HG03520 (cell line): ENCODE measurements at regions not wholly inside any gene's neighbourhood (a gene's known extent, or its start where the extent isn't known, plus 50 kb on each side); places are given as distances from the start of the nearest gene placed in this dataset.
"Not testable (repeated sequence)": the region's sequence is repeated elsewhere in the genome, so short reads cannot be mapped to it uniquely, and the experiment has no call there.

Experiments
- ATAC-seq: cut with Tn5 transposase; IDR thresholded peaks from one replicate; pipeline ENCODE4 v1.9.1; 2021; ENCODE audit warnings: mild to moderate bottlenecking, moderate library complexity; ENCODE audit not compliant: unreplicated experiment

DNA sequence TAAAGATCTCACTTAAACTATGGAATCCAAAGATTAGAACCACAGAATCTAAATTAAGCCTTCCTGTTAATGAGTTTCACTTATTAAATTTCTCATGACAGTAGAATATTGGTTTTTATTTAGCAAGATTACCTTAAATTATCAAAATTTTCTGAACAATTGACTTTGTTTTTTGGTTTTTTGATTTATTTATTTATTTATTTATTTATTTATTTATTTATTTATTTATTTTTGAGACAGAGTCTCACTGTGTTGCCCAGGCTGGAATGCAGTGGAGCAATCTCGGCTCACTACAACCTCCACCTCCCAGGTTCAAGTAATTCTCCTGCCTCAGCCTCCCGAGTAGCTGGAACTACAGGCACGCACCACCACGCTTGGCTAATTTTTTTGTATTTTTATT, 538.6 kb downstream of the AMY1C start:
- not testable (repeated sequence) for ATAC-seq

DNA sequence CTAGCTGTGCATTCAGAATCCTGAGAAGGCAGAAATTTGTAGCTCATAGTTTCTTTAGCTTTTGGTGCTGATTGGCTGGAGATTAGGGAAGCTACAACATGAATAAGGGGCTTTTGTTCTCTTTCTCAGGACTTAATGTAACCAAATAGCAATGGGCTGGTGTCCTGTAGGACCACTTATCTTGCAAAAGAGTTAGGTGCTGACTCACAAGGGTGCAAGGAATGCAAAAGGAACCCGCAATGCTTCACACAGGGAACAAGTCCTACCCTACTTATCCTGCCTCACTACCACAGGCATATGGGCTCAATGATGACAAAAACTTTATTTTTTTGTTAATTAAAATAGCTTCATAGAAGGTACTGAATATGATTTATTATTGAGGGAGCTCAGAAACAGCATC, 541.5 kb downstream of the AMY1C start:
- no peak for ATAC-seq

DNA sequence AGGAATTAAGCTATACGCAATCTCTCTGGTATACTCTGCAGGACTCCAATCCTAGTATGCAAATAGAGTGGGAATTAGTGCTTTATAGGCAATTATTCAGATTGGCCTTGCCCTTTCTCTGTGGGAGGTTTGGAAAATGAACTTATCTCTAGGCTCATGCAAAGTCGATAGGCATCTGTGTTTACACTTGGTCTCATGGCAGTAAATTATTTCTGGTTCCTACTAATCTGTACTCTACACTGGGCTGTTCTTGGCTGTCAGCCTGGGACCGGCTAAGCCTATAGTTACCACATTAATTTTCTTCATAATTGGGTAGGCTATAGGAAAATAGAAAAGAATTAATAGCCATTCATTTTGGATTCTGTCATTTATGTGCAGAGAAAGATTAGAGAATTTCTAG, 544.6 kb downstream of the AMY1C start:
- no peak for ATAC-seq

DNA sequence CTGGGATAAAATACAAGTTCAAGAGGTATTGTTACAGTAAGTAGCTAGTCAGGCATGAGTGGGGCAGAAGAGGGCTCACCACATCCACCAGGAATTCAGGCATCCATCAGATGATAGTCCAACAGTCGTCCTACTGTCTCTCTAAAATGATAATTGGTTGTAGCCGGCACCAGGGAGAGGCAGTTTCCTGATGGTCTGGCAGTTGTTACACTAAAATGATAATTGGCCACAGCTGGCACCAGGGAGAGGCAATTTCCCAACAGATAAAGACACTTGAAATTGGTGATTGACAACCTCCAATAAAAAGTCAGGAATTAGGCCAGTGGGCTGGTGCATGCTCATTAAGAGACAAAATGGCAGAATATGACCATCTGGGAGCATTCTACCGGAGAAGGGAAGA, 545.8 kb downstream of the AMY1C start:
- no peak for ATAC-seq

DNA sequence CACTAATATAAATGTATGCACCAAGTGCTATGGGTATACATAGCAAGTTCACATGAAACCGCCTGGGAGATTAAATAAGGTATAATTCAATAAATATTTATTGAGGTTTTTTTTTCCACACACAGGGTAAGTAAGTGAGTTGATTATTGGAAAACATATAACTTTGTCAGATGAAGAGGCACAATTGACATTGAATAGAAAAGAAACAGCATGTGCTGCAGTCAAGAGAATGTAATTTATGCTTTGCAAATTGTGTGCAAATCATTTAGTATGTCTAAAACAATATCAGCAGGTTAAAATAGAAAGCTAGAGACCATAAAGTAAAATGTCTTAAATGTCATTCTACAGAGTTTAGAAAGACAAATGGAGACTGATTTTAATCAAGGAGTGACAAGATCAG, 560.0 kb downstream of the AMY1C start:
- ATAC-seq = no peak

DNA sequence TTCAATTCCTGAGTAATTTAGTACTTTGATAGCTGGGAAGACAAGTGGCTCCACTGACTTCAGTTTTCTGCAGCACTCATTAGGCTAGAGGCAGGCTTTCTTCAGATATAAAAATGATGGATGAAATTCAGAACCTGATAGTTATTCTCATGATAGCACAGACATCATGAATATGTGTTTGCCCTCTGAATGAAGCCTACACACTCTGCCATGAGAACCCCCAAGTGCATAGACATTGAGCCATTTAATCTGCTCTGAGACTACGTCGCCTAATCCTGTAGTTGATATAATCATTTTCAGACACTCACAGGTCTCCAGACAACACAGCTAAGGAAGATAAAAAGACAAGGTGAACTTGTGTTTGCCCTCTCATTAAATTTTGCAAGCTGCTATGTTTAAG, 566.1 kb downstream of the AMY1C start:
- no peak for ATAC-seq

DNA sequence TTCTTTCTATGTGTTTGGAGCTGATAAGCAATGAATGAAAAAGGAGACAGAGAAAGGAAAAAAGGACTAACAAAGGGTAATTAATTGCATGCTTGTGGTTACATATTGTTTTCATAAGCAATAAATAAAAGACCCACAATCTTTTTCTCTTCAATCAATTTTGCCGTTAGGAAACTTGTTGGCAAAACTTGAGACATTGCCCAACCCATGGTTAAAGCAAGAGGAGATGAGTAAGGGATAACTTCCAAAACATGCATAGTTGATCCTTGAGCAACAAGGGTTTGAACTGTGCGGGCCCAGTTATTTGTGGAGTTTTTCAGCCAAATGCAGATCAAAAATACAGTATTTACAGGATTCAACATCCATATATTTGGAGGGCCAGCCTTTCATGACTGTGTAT, 572.4 kb downstream of the AMY1C start:
- no peak for ATAC-seq

DNA sequence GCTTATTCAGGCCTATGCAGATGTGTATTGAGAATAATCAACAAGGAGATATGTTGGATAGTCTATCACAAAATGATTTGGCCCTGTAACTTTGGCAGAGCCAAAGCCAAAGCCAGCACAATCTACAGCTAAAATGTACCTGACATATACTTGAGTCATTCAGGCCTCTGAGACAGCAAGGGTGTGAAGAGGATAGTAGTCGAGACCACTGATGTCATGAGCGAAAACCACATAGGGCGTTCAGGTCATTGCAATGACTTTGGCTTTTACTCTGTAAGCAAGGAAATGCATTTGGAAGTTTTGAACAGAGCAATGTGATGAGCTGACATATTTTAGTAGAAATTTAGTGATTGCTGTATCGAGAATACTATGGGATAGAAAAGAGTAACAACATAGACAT, 579.6 kb downstream of the AMY1C start:
- ATAC-seq = no peak

DNA sequence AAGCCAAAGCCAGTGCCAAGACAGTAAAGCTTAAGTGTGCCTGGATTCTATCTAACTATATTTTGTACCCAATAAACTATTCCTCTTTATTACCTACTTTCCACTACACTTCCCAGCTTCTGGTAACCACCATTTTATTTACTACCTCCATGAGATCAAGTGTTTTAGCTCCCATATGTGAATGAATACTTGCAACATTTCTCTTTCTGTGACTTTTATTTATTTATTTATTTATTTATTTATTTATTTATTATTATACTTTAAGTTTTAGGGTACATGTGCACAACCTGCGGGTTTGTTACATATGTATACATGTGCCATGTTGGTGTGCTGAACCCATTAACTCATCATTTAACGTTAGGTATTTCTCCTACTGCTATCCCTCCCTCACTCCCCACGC, 582.1 kb downstream of the AMY1C start:
- ATAC-seq = no peak

DNA sequence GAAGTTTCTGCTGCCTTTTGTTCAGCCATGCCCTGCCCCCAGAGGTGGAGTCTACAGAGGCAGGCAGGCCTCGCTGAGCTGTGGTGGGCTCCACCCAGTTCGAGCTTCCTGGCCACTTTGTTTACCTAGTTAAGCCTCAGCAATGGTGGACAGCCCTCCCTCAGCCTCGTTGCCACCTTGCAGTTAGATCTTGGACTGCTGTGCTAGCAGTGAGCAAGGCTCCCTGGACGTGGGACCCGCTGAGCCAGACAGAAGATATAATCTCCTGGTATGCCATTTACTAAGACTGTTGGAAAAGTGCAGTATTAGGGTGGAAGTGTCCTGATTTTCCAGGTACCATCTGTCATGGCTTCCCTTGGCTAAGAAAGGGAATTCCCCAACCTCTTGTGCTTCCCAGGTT, 588.2 kb downstream of the AMY1C start:
- not testable (repeated sequence) for ATAC-seq

DNA sequence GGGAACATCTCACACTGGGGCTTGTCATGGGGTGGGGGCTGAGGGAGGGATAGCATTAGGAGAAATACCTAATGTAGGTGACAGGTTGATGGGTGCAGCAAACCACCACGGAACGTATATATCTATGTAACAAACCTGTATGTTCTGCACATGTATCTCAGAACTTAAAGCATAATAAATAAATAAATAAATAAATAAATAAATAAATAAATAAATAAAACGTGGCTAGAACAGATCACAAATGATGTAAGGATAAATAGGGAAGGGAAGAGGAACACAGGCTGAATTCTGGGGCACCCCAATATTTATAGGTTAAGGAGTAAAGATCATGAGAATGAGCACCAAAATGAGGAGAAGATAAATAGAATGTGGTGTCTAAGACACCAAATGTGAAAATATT, 592.2 kb downstream of the AMY1C start:
- no peak for ATAC-seq

DNA sequence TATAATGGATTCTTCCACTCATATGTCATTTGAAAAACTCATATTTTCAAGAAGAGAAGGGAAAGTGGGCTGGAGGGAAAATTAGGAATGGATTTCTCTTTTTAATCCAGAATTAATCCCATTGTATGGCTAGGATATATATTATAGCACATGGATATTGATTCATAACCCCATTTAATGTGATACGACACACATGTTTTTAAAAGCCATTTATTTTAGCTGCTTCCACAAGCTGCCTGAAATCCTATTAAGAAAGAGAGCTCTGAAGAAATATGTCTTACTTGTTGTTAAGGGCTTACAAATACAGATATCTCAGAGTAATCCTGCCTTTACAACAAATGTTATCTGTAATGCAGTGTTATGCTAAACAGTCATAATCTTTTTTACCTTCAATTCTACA, 598.6 kb downstream of the AMY1C start:
- ATAC-seq = no peak

DNA sequence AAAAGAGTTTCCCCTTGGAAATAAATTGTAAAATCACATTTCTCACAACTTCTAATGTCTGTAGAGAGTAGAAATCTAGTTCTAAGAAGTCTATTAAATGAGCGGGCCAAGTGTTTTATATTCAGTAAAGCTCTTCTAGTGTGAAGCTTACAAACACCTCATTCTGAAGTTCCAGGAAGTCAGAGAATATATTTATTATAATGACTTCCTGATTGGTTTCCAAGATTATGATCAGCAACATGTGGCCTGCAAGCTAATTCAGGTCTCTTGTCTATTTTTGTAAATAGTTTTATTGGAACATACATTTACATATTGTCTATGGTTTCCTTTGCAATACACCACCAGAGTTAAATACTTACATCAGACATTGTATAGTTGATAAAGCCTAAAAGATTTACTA, 603.9 kb downstream of the AMY1C start:
- no peak for ATAC-seq

DNA sequence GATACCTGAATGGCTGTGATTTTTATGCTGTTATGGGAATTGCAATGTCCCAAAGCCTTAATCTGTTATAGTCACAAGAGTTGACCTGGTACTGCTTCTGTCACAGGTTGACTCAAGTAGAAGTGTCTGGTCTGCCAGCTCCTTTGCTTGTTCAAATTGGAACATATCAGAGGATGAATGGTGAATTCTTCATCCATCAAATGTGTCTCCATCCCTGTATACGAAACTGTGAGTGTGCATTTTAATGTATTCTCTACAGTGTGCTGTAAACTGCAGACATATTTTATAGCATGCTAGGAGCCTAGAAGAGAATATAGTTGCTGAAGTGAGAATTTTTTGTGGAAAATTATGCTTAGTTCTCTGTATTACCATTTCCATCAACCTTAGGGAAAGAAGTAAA, 608.4 kb downstream of the AMY1C start:
- ATAC-seq = no peak

DNA sequence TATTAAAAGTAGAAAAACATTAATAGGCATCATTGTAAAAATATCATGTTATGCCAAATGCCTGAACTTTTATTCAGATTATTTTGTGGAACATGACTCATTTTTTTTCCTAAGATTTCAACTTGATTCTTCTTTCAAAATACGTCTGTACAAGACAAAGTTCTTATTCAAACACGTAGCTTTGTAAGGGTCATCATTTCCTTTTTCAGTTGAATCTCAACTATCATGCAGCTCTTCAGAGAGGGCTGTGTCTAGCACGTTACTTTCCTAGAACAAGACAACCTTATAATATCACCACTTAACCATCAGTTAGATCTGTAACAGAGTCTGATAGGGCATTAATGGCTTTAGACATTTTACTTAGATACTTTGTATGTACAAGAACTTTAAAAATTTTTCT, 608.9 kb downstream of the AMY1C start:
- ATAC-seq = no peak

DNA sequence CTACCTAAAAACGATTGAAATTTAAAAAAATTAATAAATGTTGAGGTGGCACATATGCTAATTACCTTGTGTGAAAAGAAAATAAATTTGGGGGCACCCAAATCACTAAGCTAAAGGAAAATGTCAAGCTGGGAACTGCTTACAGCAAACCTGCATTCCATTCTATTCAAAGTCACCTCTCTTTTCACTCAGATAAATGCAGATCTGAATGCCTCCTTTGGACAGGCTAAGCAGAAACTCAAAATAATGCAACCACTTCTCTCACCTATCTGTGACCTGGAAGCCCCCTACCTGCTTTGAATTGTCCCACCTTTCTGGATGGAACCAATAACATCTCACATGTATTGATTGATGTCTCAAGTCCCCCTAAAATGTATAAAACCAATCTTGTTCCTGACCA, 628.7 kb downstream of the AMY1C start:
- no peak for ATAC-seq

DNA sequence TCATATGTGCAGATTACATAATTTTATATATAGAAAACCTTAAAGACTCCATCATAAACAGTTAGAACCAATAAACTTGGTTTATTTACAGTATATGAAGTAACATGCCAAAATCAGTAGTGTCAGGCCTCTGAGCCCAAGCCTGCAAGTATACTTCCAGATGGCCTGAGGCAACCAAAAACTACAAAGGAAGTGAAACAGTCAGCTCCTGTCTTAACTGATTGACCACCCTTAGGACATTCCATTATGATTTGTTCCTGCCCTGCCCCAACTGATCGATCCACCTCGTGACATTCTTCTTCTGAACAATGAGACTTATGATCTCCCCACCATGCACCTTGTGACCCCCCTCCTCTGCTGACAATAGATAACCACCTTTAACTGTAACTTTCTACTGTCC, 630.3 kb downstream of the AMY1C start:
- ATAC-seq = no peak

DNA sequence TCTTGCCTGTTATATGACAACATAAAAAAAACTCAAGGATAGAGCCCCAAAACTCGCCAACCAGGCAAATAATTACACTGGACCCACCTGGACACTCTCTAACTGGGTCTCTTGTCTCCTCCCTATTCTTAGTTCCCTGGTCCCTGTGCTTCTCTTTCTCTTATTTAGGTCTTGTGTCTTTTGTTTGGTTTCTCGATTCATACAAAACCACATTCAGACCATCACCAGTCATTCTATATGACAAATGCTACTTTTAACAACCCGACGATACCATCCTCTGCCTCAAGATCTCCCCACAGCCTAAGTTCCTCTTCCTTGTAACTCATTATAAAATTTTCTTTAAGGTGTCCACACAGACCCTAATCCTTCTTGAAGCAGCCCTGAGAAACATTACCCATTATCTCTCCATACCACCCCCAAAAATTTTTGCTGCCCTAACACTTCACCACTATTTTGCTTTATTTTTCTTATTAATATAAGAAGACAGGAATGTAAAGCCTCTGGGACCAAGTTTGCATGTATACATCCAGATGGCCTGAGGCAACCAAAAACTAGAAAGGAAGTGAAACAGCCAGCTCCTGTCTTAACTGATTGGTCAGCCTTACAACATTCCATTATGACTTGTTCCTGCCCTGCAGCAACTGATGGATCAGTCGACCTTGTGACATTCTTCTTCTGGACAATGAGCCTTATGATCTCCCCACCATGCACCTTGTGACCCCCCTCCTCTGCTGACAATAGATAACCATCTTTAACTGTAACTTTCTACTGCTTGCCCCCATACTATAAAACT, 638.2 kb downstream of the AMY1C start:
- ATAC-seq = peak; percentile 87

DNA sequence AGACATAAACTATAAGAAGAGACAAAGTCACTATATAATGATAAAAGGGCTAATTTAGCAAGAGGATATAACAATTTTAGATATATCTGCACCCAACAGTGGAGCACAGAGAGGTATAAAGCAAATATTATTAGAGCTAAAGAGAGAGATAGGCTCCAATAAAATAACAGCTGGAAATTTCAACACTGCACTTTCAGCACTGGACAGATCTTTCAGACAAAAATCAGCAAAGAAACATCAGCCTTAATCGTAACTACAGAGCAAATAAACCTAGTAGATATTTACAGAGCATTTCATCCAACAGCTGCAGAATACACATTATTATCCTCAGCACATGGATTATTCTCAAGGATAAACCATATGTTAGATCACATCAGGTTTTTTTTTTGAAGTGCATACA, 642.9 kb downstream of the AMY1C start:
- ATAC-seq = no peak

DNA sequence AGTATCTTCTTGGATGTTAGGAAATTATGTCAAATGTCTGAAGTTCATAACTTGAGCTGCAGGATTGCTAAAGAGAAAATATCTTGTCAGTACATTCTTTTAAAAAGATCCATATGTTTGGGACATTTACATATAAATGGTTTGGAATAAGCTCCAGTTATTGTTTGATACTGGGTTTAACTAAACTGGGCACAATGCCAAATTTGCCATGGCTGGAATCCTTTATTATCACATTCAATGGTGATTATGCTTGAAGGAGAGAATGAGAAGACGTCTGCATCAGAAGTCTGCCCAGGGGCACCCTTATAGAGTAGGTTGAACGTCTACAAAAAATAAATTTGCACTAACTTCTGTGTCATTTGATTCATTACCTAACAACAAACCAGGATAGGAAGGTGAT, 652.5 kb downstream of the AMY1C start:
- ATAC-seq = no peak

DNA sequence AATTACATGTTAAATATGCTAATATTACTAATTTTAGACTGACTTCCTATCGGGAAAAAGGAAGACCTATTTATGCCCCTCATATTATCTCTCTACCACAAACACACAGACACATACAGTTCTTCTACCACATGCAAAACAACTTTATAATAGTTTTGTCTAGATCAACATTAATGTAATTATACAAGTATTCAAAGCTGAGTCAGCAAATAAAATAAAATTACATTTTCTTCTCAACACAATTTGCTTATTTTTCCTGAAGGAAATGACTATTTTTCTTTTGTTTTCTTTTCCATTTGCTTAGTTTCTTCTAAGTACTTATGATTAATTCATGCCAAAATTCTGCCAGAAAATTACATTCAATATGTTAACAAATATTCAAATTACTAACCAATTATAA, 654.2 kb downstream of the AMY1C start:
- no peak for ATAC-seq

DNA sequence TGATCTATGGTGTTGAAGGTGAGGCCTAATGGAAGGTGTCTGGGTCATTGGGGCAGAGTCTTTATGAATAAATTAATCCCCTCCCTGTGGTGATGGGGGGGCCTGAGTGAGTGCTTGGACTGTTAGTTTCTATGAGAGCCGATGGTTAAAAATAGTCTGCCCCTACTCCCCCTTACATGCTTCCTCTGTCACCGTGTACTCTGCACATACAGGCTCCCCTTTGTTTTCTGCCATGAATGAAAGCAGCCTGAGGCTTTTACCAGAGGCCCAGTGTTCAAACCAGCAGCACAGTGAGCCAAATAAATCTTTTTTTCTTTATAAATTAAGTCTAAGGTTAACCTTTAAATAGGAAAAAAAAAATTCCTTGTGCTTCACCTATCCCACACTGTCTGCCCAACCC, 657.0 kb downstream of the AMY1C start:
- ATAC-seq = no peak

DNA sequence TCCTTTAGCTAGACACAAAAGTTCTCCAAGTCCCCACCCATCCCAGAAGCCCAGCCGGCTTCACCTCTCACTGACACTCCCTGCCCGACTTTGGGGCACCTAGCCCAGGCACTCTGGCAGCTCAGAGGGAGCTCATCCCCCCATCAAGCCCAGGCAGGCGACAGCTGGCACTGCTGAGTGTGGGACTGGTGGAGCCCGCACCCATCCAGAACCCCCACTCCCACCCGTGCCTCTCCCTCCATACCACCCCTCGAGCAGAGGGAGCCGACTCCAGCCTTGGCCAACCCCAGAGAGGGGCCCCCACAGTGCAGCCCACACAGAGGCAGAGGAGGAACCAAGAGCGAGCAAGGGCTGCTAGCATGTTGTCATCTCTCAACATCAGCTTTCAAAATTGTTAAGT, 658.6 kb downstream of the AMY1C start:
- ATAC-seq = no peak
